DOHH2 (cell line): ENCODE measurements at regions not wholly inside any gene's neighbourhood (a gene's known extent, or its start where the extent isn't known, plus 50 kb on each side); places are given as distances from the start of the nearest gene placed in this dataset.

Experiments
- H3F3A ChIP-seq: fragments of 200-600 bp; sonication (generic), shearing (Covaris generic); 2 replicates; pipeline ENCODE4 v1.6.0; 2016; ENCODE audit warnings: antibody characterized with exemption, mild to moderate bottlenecking; ENCODE audit not compliant: control insufficient read depth, insufficient read depth
- H3K27ac ChIP-seq: fragments of 200-600 bp; sonication (generic); 2 replicates; pipeline ENCODE4 v1.5.1; 2014; ENCODE audit warnings: low read depth, mild to moderate bottlenecking, low read length, moderate library complexity
- H3K27me3 ChIP-seq: fragments of 200-600 bp; sonication (generic); 2 replicates; pipeline ENCODE4 v1.6.1; 2014; ENCODE audit warnings: mild to moderate bottlenecking, low read length, mixed read lengths; ENCODE audit not compliant: control insufficient read depth
- H3K36me3 ChIP-seq: fragments of 200-600 bp; sonication (generic); 2 replicates; pipeline ENCODE4 v1.6.1; 2014; ENCODE audit warnings: mild to moderate bottlenecking, low read length, moderate library complexity, mixed read lengths; ENCODE audit not compliant: control insufficient read depth
- H3K4me1 ChIP-seq: fragments of 200-600 bp; sonication (generic); 2 replicates; pipeline ENCODE4 v1.6.1; 2014; ENCODE audit warnings: mild to moderate bottlenecking, low read length, mixed read lengths; ENCODE audit not compliant: control insufficient read depth
- H3K4me2 ChIP-seq: fragments of 200-600 bp; sonication (generic); 2 replicates; pipeline ENCODE4 v1.6.0; 2014; ENCODE audit warnings: mild to moderate bottlenecking, low read length, moderate library complexity
- H3K4me3 ChIP-seq: fragments of 200-600 bp; sonication (generic); 2 replicates; pipeline ENCODE4 v1.5.1; 2014; ENCODE audit warnings: mild to moderate bottlenecking, low read length, mixed read lengths
- H3K79me2 ChIP-seq: fragments of 200-600 bp; sonication (generic); 2 replicates; pipeline ENCODE4 v1.6.1; 2014; ENCODE audit warnings: mild to moderate bottlenecking, low read length, mixed read lengths; ENCODE audit not compliant: control insufficient read depth
- H3K9me2 ChIP-seq: fragments of 200-600 bp; sonication (generic); replicated peaks from 2 replicates; pipeline ENCODE4 v1.6.1; 2014; ENCODE audit warnings: mild to moderate bottlenecking, low read length, mixed read lengths; ENCODE audit not compliant: control insufficient read depth
- H3K9me3 ChIP-seq: fragments of 200-600 bp; sonication (generic); 2 replicates; pipeline ENCODE4 v1.6.1; 2014; ENCODE audit warnings: antibody characterized with exemption, low read length, mixed read lengths; ENCODE audit not compliant: control insufficient read depth, insufficient read depth
- H4K20me1 ChIP-seq: fragments of 200-600 bp; sonication (generic); 2 replicates; pipeline ENCODE4 v1.6.0; 2014; ENCODE audit warnings: low read depth, mild to moderate bottlenecking, antibody characterized with exemption, low read length, moderate library complexity; ENCODE audit not compliant: control insufficient read depth, insufficient read depth
- CTCF ChIP-seq: fragments of 200-600 bp; sonication (generic); IDR thresholded peaks from one replicate; pipeline ENCODE4 v1.5.1; 2014; ENCODE audit warnings: antibody characterized with exemption, mild to moderate bottlenecking, low read depth, low read length; ENCODE audit not compliant: poor library complexity, severe bottlenecking
- EZH2phosphoT487 ChIP-seq: fragments of 200-600 bp; sonication (generic); IDR thresholded peaks from 2 replicates; pipeline ENCODE4 v1.6.1; 2017; ENCODE audit warnings: borderline replicate concordance, mild to moderate bottlenecking, antibody characterized with exemption, low read length, moderate library complexity, mixed read lengths

- no peaks in the 10 kb centered on the region for H3F3A ChIP-seq
- no peaks in the 10 kb centered on the region for H4K20me1 ChIP-seq
- H3K79me2 ChIP-seq, result no peaks in the 10 kb centered on the region
- no peak overlapping the region for H3K27ac ChIP-seq
- H3K4me1 ChIP-seq, result peaks cover 17% of the 10 kb centered on the region
- no peaks in the 10 kb centered on the region for H3K36me3 ChIP-seq
- no peaks in the 10 kb centered on the region for H3K9me2 ChIP-seq
- no peak overlapping the region for H3K4me2 ChIP-seq
- no peak for TF ChIP-seq EZH2phosphoT487
- no peak for TF ChIP-seq CTCF
- H3K4me3 ChIP-seq, result no peak overlapping the region
- H3K27me3 ChIP-seq, result peaks cover 52% of the 10 kb centered on the region
- no peaks in the 10 kb centered on the region for H3K9me3 ChIP-seq
Measured at GRCh38 chr10:75293446-75293820, 57.7 kb upstream of the COMTD1 start.

- no peak overlapping the region for H3K27ac ChIP-seq
- H3F3A ChIP-seq, result no peaks in the 10 kb centered on the region
- H3K79me2 ChIP-seq, result no peaks in the 10 kb centered on the region
- peaks cover 52% of the 10 kb centered on the region for H3K27me3 ChIP-seq
- H4K20me1 ChIP-seq, result no peaks in the 10 kb centered on the region
- no peaks in the 10 kb centered on the region for H3K9me3 ChIP-seq
- no peaks in the 10 kb centered on the region for H3K9me2 ChIP-seq
- no peak overlapping the region for H3K4me2 ChIP-seq
- TF ChIP-seq CTCF, result no peak
- no peak for TF ChIP-seq EZH2phosphoT487
- H3K36me3 ChIP-seq, result no peaks in the 10 kb centered on the region
- peaks cover 17% of the 10 kb centered on the region for H3K4me1 ChIP-seq
- no peak overlapping the region for H3K4me3 ChIP-seq
Measured at GRCh38 chr10:75292794-75293445, 57.2 kb upstream of the COMTD1 start.

GRCh38 chr10:75291805-75292204 lies 56.0 kb upstream of the COMTD1 start:
- H3K36me3 ChIP-seq, result no peaks in the 10 kb centered on the region
- H3K4me2 ChIP-seq, result no peak overlapping the region
- H4K20me1 ChIP-seq, result no peaks in the 10 kb centered on the region
- H3K27me3 ChIP-seq, result peaks cover 43% of the 10 kb centered on the region
- H3K9me2 ChIP-seq, result no peaks in the 10 kb centered on the region
- H3K4me3 ChIP-seq, result no peak overlapping the region
- H3F3A ChIP-seq, result no peaks in the 10 kb centered on the region
- no peaks in the 10 kb centered on the region for H3K79me2 ChIP-seq
- TF ChIP-seq CTCF (no peak), EZH2phosphoT487 (no peak)
- H3K9me3 ChIP-seq, result no peaks in the 10 kb centered on the region
- peaks cover 17% of the 10 kb centered on the region for H3K4me1 ChIP-seq
- no peak overlapping the region for H3K27ac ChIP-seq
